Natural killer cell (primary cell): ENCODE measurements at regions not wholly inside any gene's neighbourhood (a gene's known extent, or its start where the extent isn't known, plus 50 kb on each side); places are given as distances from the start of the nearest gene placed in this dataset.

Experiments
- ATAC-seq, 3 donors: fragments of 150-1000 bp in 2 of 3; fragments of 200-7000 bp in 1 of 3; cut with Tn5 transposase; 1 replicate in 1 of 3; 2 replicates in 2 of 3; pipeline ENCODE4 v1.10.0; 2021; ENCODE audit warnings: mild to moderate bottlenecking in 2 of 3, moderate library complexity in 2 of 3
- DNase-seq, 2 donors: peaks; one replicate each; pipeline versions ENCODE4 v3.0.0 to v3.0.0-alpha.2; 2013 to 2021; ENCODE audit warnings: mixed read lengths in 1 of 2
- H3K27ac ChIP-seq: one replicate; pipeline ENCODE4 v1.5.1; 2013; ENCODE audit warnings: mild to moderate bottlenecking, low read length
- H3K27me3 ChIP-seq: one replicate; pipeline ENCODE4 v1.6.1; 2013; ENCODE audit warnings: low read length; ENCODE audit not compliant: control insufficient read depth, insufficient read depth
- H3K36me3 ChIP-seq: one replicate; pipeline ENCODE4 v1.6.1; 2013; ENCODE audit warnings: low read length; ENCODE audit not compliant: control insufficient read depth, insufficient read depth
- H3K4me1 ChIP-seq: one replicate; pipeline ENCODE4 v1.6.1; 2013; ENCODE audit warnings: low read length; ENCODE audit not compliant: control insufficient read depth, insufficient read depth
- H3K4me3 ChIP-seq: one replicate; pipeline ENCODE4 v1.5.1; 2013; ENCODE audit warnings: low read length
- H3K9me3 ChIP-seq: one replicate; pipeline ENCODE4 v1.6.1; 2013; ENCODE audit warnings: low read length; ENCODE audit not compliant: control insufficient read depth, insufficient read depth
- H3K27ac Mint-ChIP-seq, 2 donors: one replicate each; pipeline ENCODE4 v1.8.0; 2022; ENCODE audit warnings: mild to moderate bottlenecking in 2 of 2, mixed read lengths in 2 of 2, moderate library complexity in 1 of 2
- H3K27me3 Mint-ChIP-seq, 2 donors: one replicate each; pipeline ENCODE4 v1.8.0; 2022; ENCODE audit warnings: low read depth in 2 of 2, mixed read lengths in 2 of 2
- H3K36me3 Mint-ChIP-seq: one replicate; pipeline ENCODE4 v1.8.0; 2022; ENCODE audit warnings: mixed read lengths
- H3K4me1 Mint-ChIP-seq, 2 donors: one replicate each; pipeline ENCODE4 v1.8.0; 2022; ENCODE audit warnings: mixed read lengths in 2 of 2
- H3K4me3 Mint-ChIP-seq: one replicate; pipeline ENCODE4 v1.8.0; 2022; ENCODE audit warnings: mild to moderate bottlenecking, moderate library complexity, mixed read lengths
- H3K9me3 Mint-ChIP-seq, 2 donors: one replicate each; pipeline ENCODE4 v1.8.0; 2022; ENCODE audit warnings: mixed read lengths in 2 of 2
- WGBS: methylation state at CpG from one replicate; pipeline ENCODE4 v1.1.7; 2013; ENCODE audit warnings: missing lambda C conversion rate; ENCODE audit not compliant: insufficient coverage; 5-methylcytosine and 5-hydroxymethylcytosine counted together
- intact Hi-C: fragments of 100-400 bp; cut with micrococcal nuclease; formaldehyde crosslinking; loops from one replicate; pipeline ENCODE4 v1.14.2; 2022
- TF ChIP-seq, protein P1 (sequence below): fragments of 200-600 bp; IDR thresholded peaks from one replicate; pipeline ENCODE4 v1.8.0; 2022; ENCODE audit warnings: antibody characterized with exemption

DNA sequence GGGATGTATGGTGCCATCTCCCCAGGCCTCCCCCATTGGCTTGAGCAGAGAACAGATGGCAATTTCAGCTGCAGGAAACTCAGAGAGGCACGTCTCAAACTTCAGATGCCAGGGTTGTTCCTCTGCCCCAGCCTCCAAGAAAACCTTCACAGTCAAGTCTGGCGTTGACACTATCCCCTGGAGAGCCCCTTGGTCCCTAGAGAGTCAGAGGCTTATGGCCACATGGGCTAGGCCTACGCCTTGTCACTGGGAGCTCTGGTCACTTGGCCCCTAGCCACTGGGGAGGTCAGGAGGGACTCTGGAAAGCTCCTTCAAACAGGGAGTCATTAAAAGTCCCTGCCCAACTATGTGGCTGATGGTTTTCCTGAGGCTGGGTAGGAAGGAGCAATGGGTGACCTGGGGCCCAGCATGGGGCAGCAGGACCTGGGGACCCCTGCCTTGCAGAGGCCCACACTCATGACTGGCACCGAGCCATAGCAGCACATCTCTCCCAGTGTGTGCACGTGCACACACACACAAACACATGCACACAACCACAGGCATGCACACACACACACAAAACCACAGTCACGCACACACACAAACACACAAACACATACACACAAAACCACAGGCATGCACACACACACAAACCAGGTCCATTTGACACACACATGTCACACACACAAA lies 144.2 kb downstream of the GADD45G start:
- Histone ChIP-seq H3K4me1 (peaks cover 23% of the 10 kb centered on the region), H3K36me3 (no peaks in the 10 kb centered on the region), H3K4me3 (no peak overlapping the region), H3K27me3 (no peaks in the 10 kb centered on the region), H3K27ac (no peak overlapping the region), H3K9me3 (no peaks in the 10 kb centered on the region)
- H3K36me3 Mint-ChIP-seq: no peaks in the 10 kb centered on the region
- peak overlapping the region in 1 of 2 donors; percentile 9 for H3K27ac Mint-ChIP-seq
- TF ChIP-seq, protein P1, sequence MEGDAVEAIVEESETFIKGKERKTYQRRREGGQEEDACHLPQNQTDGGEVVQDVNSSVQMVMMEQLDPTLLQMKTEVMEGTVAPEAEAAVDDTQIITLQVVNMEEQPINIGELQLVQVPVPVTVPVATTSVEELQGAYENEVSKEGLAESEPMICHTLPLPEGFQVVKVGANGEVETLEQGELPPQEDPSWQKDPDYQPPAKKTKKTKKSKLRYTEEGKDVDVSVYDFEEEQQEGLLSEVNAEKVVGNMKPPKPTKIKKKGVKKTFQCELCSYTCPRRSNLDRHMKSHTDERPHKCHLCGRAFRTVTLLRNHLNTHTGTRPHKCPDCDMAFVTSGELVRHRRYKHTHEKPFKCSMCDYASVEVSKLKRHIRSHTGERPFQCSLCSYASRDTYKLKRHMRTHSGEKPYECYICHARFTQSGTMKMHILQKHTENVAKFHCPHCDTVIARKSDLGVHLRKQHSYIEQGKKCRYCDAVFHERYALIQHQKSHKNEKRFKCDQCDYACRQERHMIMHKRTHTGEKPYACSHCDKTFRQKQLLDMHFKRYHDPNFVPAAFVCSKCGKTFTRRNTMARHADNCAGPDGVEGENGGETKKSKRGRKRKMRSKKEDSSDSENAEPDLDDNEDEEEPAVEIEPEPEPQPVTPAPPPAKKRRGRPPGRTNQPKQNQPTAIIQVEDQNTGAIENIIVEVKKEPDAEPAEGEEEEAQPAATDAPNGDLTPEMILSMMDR: no peak
- peaks cover under 1 to 7% of the 10 kb centered on the region in 2 donors for H3K4me1 Mint-ChIP-seq
- ATAC-seq (no peak), DNase-seq (no peak)
- 79% methylated on average over 6 of the region's 6 CpGs for WGBS
- intact Hi-C loops: no loop called here
- no peaks in the 10 kb centered on the region for H3K9me3 Mint-ChIP-seq
- no peaks in the 10 kb centered on the region for H3K27me3 Mint-ChIP-seq
- no peak overlapping the region for H3K4me3 Mint-ChIP-seq

DNA sequence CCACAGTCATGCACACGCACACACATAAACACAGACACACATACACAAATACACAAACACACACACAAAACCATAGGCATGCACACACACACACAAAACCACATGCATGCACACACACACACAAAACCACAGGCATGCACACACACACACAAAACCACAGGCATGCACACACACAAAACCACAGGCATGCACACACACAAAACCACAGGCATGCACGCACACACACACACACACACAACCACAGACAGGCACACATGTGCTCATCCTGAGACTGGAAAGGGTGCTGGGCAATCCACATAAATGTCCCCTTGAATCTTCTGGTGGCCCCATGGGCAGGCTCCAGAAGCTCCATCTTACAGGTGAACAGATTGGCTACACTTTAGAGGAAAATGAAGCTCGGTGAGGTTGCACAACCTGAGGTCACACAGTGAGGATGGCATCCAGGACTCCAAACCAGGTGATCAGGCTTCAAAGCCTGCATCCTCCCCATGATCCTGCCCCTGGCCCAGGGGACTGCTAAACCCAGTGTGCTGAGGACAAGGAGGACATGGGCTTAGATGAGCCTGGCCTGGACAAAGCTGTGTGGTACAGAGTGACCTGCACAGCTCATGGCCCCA lies 144.8 kb downstream of the GADD45G start:
- H3K9me3 Mint-ChIP-seq: no peaks in the 10 kb centered on the region
- TF ChIP-seq, protein P1: no peak
- peaks cover 17% of the 10 kb centered on the region for H3K4me1 ChIP-seq
- H3K27ac ChIP-seq: no peak overlapping the region
- no peak overlapping the region for H3K4me3 Mint-ChIP-seq
- H3K36me3 Mint-ChIP-seq: no peaks in the 10 kb centered on the region
- no peak for DNase-seq
- no peaks in the 10 kb centered on the region for H3K27me3 Mint-ChIP-seq
- 74% methylated on average over 3 of the region's 3 CpGs for WGBS
- no peak for ATAC-seq
- peak overlapping the region in 1 of 2 donors; percentile 9 for H3K27ac Mint-ChIP-seq
- no peaks in the 10 kb centered on the region for H3K9me3 ChIP-seq
- no peaks in the 10 kb centered on the region for H3K36me3 ChIP-seq
- H3K4me3 ChIP-seq: no peak overlapping the region
- intact Hi-C loops: no loop called here
- H3K4me1 Mint-ChIP-seq: peaks cover 0 to 6% of the 10 kb centered on the region in 2 donors
- no peaks in the 10 kb centered on the region for H3K27me3 ChIP-seq

DNA sequence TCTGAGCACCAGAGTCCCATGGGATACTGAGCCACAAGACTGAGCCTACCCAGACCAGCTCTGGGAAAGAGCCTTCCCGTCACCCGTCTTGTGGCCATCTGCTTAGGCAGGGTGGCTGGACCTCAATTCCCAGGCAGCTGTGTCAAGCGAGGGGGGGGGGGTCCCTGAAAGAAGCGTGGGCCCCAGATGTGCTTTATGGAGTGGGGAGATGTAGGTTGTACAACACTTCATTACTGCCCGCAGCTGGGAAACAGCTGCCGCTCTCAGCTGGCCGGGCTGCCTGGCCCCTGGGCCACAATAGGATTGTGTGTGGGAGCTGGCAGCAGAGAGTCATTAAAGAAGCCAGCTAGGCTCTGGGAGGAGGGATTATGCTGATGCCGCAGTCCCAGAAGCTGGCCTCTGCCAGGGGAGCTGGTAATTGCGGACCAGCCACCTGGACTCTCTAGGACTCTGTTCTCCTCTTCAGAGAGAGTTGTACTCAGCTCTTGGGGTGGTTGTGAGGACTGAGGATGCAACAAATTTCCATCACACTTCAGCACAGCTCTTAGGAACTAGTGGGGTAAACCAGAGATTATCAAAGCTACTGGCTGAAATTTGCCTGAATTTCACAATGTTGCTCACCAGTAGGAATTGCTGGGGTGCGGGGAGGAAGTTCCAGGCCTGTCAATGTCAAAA lies 145.4 kb downstream of the GADD45G start:
- Mint-ChIP-seq H3K27me3 (no peaks in the 10 kb centered on the region), H3K4me3 (no peak overlapping the region), H3K4me1 (peaks cover 0 to 6% of the 10 kb centered on the region in 2 donors), H3K36me3 (no peaks in the 10 kb centered on the region), H3K27ac (no peak overlapping the region), H3K9me3 (no peaks in the 10 kb centered on the region)
- Histone ChIP-seq H3K4me1 (peaks cover 10% of the 10 kb centered on the region), H3K27ac (no peak overlapping the region), H3K27me3 (no peaks in the 10 kb centered on the region), H3K9me3 (no peaks in the 10 kb centered on the region), H3K4me3 (no peak overlapping the region), H3K36me3 (no peaks in the 10 kb centered on the region)
- TF ChIP-seq, protein P1: no peak
- ATAC-seq (no peak), DNase-seq (no peak)
- WGBS: 98% methylated on average over 10 of the region's 10 CpGs
- intact Hi-C loops: no loop called here
